NCI-H510A (cell line): ENCODE measurements at regions not wholly inside any gene's neighbourhood (a gene's known extent, or its start where the extent isn't known, plus 50 kb on each side); places are given as distances from the start of the nearest gene placed in this dataset.

Experiments
- DNase-seq: peaks from one replicate; lab custom pipeline; 2025; lab: John Stamatoyannopoulos, UW

DNA sequence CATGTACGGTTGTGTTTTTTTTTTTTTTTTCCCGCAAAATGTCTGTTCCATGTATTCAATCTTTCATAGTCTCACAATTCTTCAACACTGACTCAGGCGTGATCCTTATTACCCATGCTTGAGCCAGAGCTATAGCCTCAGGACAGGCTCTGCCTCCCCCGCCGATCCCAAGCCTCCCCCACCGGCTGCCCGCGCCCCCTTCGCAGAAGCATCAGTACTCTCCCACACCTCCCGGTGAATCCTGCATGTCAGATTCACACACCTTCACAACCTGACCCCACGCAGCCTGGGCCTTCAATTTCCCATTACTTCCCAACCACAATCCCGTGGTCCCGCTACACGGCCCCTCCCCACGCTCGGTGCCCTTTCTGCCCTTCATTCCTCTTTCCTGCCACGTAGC, 401.5 kb upstream of the JARID2 start:
- DNase-seq, result no peak

DNA sequence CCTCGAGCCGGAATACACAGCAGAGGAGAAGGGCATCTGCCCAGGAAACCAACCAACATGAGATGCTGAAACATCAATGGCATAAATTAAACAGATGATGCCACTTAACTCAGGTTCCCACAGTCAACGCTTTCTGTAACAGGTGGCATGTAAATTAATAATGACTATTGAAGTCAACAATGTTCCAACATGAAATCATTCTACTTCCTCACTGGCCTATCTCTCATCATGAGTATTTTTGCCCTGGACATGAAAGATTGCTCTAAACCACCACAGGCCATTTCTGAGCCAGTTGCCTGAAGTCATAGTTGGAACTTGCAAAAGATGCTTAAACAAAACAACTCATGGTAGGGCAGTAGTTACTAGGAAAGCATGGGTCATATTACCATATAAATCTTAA, 397.9 kb upstream of the JARID2 start:
- DNase-seq, result no peak

GRCh38 chr6:14849185-14849584, 396.7 kb upstream of the JARID2 start:
- no peak for DNase-seq

- no peak for DNase-seq
Measured at GRCh38 chr6:14851281-14851680, 394.6 kb upstream of the JARID2 start.

- no peak for DNase-seq
Measured at GRCh38 chr6:14852375-14852774, 393.5 kb upstream of the JARID2 start.

DNA sequence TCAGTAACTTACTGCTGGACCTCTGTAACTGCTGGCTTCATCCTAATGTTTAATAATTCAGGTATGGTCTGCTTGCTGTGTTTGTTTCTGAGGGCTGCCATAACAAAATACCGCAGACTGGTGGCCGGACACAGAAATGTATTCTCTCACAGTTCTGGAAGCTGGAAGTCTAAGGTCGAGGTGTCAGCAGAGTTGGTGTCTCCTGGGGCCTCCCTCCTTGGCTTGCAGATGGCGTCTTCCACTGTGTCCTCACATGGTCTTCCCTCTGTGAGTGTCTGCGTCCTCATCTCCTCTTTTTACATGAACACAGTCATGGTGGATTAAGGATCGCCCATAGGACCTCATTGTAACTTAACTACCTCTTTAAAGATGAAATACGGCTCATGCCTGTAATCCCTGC, 389.7 kb upstream of the JARID2 start:
- no peak for DNase-seq

DNA sequence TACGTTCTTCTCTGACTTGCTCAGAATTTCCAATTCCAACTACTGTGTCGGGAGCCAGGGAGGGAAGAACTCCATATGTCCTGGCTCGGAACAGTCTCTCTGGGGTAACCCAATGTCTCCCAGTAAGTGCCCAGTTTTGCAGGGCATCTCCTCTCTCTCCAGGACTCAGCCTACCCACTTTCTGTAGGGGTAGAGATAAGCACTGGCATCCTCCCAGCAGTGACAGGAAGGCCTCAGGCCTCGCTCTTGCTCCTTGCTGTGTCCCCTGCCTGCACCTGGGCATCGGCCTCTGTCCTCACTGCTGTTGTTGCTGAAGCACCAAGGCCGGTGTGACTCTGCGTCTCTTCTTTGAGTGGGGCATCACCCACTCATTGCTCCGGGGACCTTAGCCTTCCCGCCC, 388.9 kb upstream of the JARID2 start:
- DNase-seq, result no peak

GRCh38 chr6:14857501-14857900, 388.4 kb upstream of the JARID2 start:
- no peak for DNase-seq

DNA sequence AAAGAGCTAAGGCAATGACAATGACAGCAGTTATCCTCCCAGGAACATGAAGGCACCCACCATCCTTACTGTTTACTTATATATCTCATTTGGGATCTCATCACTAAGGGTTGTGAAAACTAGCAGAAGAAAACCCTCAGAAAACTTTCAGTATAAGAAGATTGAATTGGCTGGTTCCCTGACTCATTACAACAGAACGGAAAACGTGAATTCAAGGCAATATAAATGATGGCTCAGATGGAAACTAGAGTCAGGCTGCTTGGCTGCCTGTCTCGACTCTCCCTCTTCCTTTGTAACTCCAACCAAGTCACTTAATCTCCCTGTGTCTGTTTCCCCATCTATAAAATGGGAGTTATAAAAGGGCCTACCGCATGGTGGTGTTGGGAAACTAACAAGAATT, 387.1 kb upstream of the JARID2 start:
- no peak for DNase-seq

- DNase-seq, result no peak
Measured at GRCh38 chr6:14860774-14861173, 385.1 kb upstream of the JARID2 start.

DNA sequence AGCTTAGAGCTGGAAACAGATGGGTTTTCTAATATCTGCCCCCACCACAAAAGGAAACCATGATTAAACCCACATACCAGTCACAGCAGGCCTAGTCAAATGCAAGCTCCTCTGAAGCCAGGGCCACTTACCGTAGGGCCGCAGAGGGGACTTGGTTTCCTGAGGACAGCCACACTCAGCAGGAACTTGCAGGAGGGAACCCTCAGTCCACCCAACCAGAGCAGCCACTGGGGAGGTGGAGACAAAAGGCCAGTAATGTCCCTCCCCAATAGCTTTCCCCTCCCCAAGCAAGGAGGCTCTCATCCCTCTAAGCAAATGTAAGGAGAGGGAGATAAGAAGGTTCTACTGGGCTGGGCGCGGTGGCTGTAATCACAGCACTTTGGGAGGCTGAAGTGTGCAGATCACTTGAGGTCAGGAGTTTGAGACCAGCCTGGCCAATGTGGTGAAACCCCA, 384.4 kb upstream of the JARID2 start:
- no peak for DNase-seq

DNA sequence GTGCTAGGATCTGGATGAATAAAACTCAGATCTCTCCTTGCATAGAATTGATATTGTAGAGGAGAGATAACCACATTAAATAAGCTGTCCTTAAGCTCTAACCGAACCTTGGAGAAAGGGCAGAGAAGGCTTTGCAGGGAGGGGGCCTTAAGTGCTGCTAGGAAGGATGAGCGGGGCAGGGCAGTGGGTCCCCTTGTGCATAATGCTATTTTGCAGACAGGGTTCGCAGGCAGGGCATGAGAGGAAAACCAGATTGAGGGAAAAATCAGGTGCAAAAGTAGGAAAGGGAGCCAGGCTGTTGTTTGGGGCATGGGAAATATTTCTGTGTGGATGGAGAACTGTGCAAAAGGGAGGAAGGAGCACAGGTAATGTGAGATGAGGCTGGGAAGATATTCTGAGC, 383.0 kb upstream of the JARID2 start:
- no peak for DNase-seq

DNA sequence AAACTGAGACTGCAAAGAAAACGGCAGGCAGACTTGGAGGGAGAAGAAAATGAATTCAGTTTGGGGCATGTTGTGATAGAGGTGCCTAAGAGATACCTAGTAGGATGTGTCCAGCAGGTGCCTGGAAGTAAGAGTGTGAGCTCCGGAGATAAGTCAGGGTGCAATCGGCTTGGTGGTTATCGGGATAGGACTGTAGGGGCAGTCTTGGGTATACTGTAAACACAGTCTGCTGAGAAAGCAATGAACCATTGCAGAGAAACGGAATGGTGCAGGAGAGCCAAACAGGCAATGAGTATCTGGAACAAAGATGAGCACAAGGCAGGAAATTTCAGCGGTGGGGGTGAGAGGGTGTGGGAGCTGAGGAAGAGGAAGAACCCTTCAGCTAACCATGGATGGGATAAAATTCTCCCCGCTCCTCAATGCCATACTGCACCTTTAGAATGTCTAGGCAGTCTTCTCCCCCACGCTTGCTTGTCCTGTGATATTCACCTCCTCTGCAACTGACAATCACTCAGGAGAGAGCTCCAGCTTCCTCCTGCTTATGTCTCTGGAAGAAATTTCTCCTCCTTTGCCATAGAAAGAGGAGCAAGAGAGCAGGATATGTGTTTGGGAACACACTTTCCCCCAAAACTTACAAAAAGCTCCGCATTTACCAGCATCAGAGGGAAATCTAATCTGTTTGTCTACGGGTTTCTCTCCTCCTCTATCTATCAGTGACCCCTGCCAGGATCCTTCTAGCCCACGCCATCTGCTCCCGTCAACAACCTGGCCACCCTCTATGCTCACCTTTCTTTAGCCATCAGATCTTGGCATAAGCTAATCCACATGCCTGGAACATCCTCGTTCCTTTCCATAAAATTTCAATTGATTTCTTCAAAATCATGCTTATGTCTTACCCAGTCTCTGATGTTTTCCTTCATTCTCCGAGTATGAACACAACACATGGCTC, 381.7 kb upstream of the JARID2 start:
- DNase-seq, result no peak

GRCh38 chr6:14865531-14866100, 380.3 kb upstream of the JARID2 start:
- no peak for DNase-seq

DNA sequence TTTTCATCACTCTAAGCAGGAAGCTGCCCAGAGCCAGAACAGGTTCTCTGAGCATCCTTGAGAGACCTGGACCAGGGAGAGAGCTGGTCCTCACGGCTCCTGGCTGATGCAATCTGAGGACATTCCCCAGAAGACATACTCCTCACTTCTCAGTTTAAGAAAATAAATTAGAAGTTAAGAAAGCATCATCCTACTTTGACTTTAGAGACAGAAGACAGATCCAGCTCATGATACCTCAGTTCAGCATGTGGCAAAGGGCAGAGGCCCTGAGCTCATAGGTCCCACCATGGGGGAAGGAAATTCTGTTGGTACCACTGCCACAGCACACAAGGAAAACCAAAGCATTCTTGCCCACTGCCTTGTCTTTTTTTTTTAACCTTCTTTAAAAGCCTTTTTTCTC, 378.1 kb upstream of the JARID2 start:
- DNase-seq, result no peak

- DNase-seq, result peak; percentile 47
Measured at GRCh38 chr6:14871221-14871620, 374.6 kb upstream of the JARID2 start.

- DNase-seq, result no peak
Measured at GRCh38 chr6:14873101-14873500, 372.8 kb upstream of the JARID2 start.

GRCh38 chr6:14873781-14874441, 372.0 kb upstream of the JARID2 start:
- no peak for DNase-seq

DNA sequence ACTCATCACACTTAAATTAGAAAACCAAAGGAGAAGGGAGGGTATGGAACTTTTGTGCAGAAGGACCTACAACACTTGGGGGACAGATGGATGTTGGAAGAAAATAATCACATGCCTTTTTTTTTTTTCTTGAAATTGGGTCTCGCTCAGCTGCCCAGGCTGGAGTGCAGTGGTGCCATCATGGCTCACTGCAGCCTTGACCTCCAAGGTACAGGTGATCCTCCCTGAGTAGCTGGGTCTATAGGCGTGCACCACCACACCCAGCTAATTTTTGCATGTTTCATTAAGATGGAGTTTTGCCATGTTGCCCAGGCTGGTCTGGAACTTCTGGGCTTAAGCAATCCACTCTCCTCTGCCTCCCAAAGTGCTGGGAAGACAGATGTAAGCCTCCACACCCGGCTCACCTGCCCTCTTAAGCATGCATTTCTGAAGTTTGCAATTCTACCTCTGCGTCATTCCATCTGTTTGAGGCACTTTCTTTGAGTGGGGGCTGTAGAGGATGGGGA, 370.8 kb upstream of the JARID2 start:
- no peak for DNase-seq

DNA sequence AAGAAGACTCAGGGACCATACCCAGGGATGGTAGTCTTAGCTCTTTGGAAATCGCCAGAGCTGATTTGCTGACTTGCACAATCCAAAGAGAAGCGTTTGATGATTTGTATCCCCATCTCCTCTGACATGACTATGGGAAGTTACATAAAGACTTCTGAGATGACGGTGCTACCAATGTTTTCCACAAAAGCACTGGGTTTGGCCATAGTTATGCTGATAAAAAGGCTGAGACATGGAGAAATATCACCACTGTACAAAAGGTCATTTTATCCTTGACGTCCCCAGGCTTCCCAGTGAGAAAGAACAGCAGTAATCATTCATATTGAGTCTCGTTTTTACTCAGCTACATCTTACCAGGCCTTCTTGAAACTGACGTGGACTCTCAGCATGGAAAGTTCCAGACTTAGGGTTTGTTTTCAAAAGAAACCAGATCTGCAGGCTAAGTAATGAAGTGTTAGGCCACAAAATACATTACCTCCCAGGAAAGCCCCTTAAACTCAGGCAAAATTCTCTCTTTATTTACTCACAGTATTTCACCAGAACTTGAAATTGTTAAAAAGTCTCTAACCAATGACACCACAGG, 370.3 kb upstream of the JARID2 start:
- DNase-seq, result no peak

GRCh38 chr6:14876778-14877613, 368.9 kb upstream of the JARID2 start:
- no peak for DNase-seq

- DNase-seq, result no peak
Measured at GRCh38 chr6:14877758-14878157, 368.1 kb upstream of the JARID2 start.
